ENCODE measurements at regions not wholly inside any gene's neighbourhood (a gene's known extent, or its start where the extent isn't known, plus 50 kb on each side); places are given as distances from the start of the nearest gene placed in this dataset.
"Not testable (repeated sequence)": the region's sequence is repeated elsewhere in the genome, so short reads cannot be mapped to it uniquely, and the experiment has no call there.

- not testable (repeated sequence) for H3K4me2 ChIP-seq
Observed at GRCh38 chr1:220475608-220476007, 52.3 kb upstream of the MARK1 start.

GRCh38 chr1:220475141-220475540, 52.8 kb upstream of the MARK1 start:
- H3K4me3 ChIP-seq, H3K27me3 ChIP-seq, H4K20me1 ChIP-seq, H3K9ac ChIP-seq, H3K4me1 ChIP-seq, H3K36me3 ChIP-seq, H3K27ac ChIP-seq, H3K4me2 ChIP-seq: not testable (repeated sequence)
- H3K9me3 ChIP-seq: peaks cover 16% of the 10 kb centered on the region

More at GRCh38 chr1:220475608-220476007, 52.3 kb upstream of the MARK1 start:
- H3K4me3 ChIP-seq, H4K20me1 ChIP-seq, H3K27me3 ChIP-seq, H3K36me3 ChIP-seq, H3K4me1 ChIP-seq, H3K9ac ChIP-seq, H3K27ac ChIP-seq: not testable (repeated sequence)
- peaks cover 16% of the 10 kb centered on the region for H3K9me3 ChIP-seq

- Histone ChIP-seq H3K4me1 (no peaks in the 10 kb centered on the region), H3K36me3 (no peaks in the 10 kb centered on the region), H3K4me2 (no peak overlapping the region), H3K9me3 (peaks cover 16% of the 10 kb centered on the region), H3K4me3 (no peak overlapping the region), H3K27ac (no peak overlapping the region), H3K27me3 (no peaks in the 10 kb centered on the region), H4K20me1 (no peaks in the 10 kb centered on the region), H3K9ac (no peak overlapping the region)
- TF ChIP-seq Cebpa-rat (IDR thresholded peaks at IDR 0.05): no peak
Observed at GRCh38 chr1:220473440-220473839, 54.5 kb upstream of the MARK1 start.

- TF ChIP-seq Cebpa-rat (IDR thresholded peaks at IDR 0.05): no peak
- H3K9ac ChIP-seq: no peak overlapping the region
- H3K27me3 ChIP-seq: no peaks in the 10 kb centered on the region
- no peak overlapping the region for H3K27ac ChIP-seq
- H3K4me3 ChIP-seq: no peak overlapping the region
- no peaks in the 10 kb centered on the region for H4K20me1 ChIP-seq
- no peaks in the 10 kb centered on the region for H3K36me3 ChIP-seq
- H3K9me3 ChIP-seq: peaks cover 29% of the 10 kb centered on the region
- peak overlapping the region; percentile 52 for H3K4me2 ChIP-seq
- H3K4me1 ChIP-seq: peaks cover 16% of the 10 kb centered on the region
Observed at GRCh38 chr1:220462752-220463151, 65.2 kb upstream of the MARK1 start.

- Histone ChIP-seq H3K4me2 (no peak overlapping the region), H3K36me3 (no peaks in the 10 kb centered on the region), H3K9ac (no peak overlapping the region), H3K27me3 (no peaks in the 10 kb centered on the region), H4K20me1 (no peaks in the 10 kb centered on the region), H3K27ac (no peak overlapping the region), H3K4me1 (peaks cover 17% of the 10 kb centered on the region), H3K9me3 (peaks cover 13% of the 10 kb centered on the region), H3K4me3 (no peak overlapping the region)
- no peak for TF ChIP-seq Cebpa-rat (IDR thresholded peaks at IDR 0.05)
Observed at GRCh38 chr1:220458936-220459335, 69.0 kb upstream of the MARK1 start.

- Histone ChIP-seq H3K4me1 (peaks cover 14% of the 10 kb centered on the region), H3K36me3 (no peaks in the 10 kb centered on the region), H4K20me1 (no peaks in the 10 kb centered on the region), H3K27ac (no peak overlapping the region), H3K9ac (no peak overlapping the region), H3K4me2 (no peak overlapping the region), H3K9me3 (peaks cover 5% of the 10 kb centered on the region), H3K27me3 (no peaks in the 10 kb centered on the region), H3K4me3 (no peak overlapping the region)
- no peak for TF ChIP-seq Cebpa-rat (IDR thresholded peaks at IDR 0.05)
Observed at GRCh38 chr1:220457957-220458609, 69.9 kb upstream of the MARK1 start.

- no peak overlapping the region for H3K4me3 ChIP-seq
- no peak overlapping the region for H3K4me2 ChIP-seq
- H3K27ac ChIP-seq: no peak overlapping the region
- no peaks in the 10 kb centered on the region for H3K36me3 ChIP-seq
- H3K9me3 ChIP-seq: no peaks in the 10 kb centered on the region
- no peak overlapping the region for H3K9ac ChIP-seq
- no peak for TF ChIP-seq Cebpa-rat (IDR thresholded peaks at IDR 0.05)
- no peaks in the 10 kb centered on the region for H3K27me3 ChIP-seq
- H3K4me1 ChIP-seq: peaks cover 6% of the 10 kb centered on the region; the same call in 1 of the 2 replicates
- no peaks in the 10 kb centered on the region for H4K20me1 ChIP-seq
Observed at GRCh38 chr1:220455559-220455958, 72.4 kb upstream of the MARK1 start.

GRCh38 chr1:220454155-220454777, 73.7 kb upstream of the MARK1 start:
- Histone ChIP-seq H3K36me3 (no peaks in the 10 kb centered on the region), H3K4me3 (no peak overlapping the region), H3K9ac (no peak overlapping the region), H3K27me3 (no peaks in the 10 kb centered on the region), H3K27ac (no peak overlapping the region), H3K9me3 (no peaks in the 10 kb centered on the region), H4K20me1 (no peaks in the 10 kb centered on the region), H3K4me2 (no peak overlapping the region), H3K4me1 (peaks cover 6% of the 10 kb centered on the region; the same call in 1 of the 2 replicates)
- TF ChIP-seq Cebpa-rat (IDR thresholded peaks at IDR 0.05): no peak

- Histone ChIP-seq H3K27me3 (no peaks in the 10 kb centered on the region), H3K4me2 (no peak overlapping the region), H3K4me1 (peaks cover 6% of the 10 kb centered on the region; the same call in 1 of the 2 replicates), H3K4me3 (no peak overlapping the region), H3K27ac (no peak overlapping the region), H3K9me3 (no peaks in the 10 kb centered on the region), H4K20me1 (no peaks in the 10 kb centered on the region), H3K9ac (no peak overlapping the region), H3K36me3 (no peaks in the 10 kb centered on the region)
- no peak for TF ChIP-seq Cebpa-rat (IDR thresholded peaks at IDR 0.05)
Observed at GRCh38 chr1:220453371-220453770, 74.6 kb upstream of the MARK1 start.

- H3K27ac ChIP-seq: no peak overlapping the region
- no peaks in the 10 kb centered on the region for H3K9me3 ChIP-seq
- H3K9ac ChIP-seq: no peak overlapping the region
- no peaks in the 10 kb centered on the region for H4K20me1 ChIP-seq
- TF ChIP-seq Cebpa-rat (IDR thresholded peaks at IDR 0.05): no peak
- no peak overlapping the region for H3K4me3 ChIP-seq
- H3K4me1 ChIP-seq: no peaks in the 10 kb centered on the region
- H3K27me3 ChIP-seq: no peaks in the 10 kb centered on the region
- no peak overlapping the region for H3K4me2 ChIP-seq
- no peaks in the 10 kb centered on the region for H3K36me3 ChIP-seq
Observed at GRCh38 chr1:220451532-220451931, 76.4 kb upstream of the MARK1 start.

Measured in BLaER1 (cell line).